Fibroblast of mammary gland (primary cell): ENCODE measurements at regions not wholly inside any gene's neighbourhood (a gene's known extent, or its start where the extent isn't known, plus 50 kb on each side); places are given as distances from the start of the nearest gene placed in this dataset.

Experiments
- DNase-seq: peaks from one replicate; pipeline ENCODE4 v3.0.0-alpha.2; 2010; ENCODE audit warnings: low read depth
- H3K4me3 ChIP-seq: 2 replicates; pipeline ENCODE4 v1.5.1; 2011; ENCODE audit warnings: low read depth, mild to moderate bottlenecking, low read length, moderate library complexity; ENCODE audit not compliant: control insufficient read depth
- TF ChIP-seq, protein P1 (sequence below): conservative IDR thresholded peaks from 2 replicates; pipeline ENCODE4 v1.5.1; 2011; ENCODE audit warnings: low read depth, low read length, inconsistent platforms; ENCODE audit not compliant: control insufficient read depth, insufficient read depth

DNA sequence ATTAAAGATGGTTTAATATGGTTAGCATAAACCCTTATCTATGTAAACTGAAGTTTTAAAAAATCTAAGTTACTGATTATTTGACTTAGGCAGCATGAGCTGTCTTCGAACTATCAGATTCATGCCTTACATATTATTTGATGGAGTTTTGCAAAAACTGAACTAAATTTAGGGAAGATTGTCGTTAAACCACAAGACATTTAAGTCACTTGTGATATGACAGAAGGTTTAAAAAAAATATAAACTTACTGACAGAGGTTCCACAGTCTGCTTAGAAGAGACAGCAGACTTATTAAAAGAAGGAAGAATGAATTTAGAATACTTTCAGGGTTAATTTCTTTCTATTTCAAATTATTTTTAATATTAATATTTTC is 110.9 kb upstream of the FRY start:
- no peak overlapping the region for H3K4me3 ChIP-seq
- TF ChIP-seq, protein P1, sequence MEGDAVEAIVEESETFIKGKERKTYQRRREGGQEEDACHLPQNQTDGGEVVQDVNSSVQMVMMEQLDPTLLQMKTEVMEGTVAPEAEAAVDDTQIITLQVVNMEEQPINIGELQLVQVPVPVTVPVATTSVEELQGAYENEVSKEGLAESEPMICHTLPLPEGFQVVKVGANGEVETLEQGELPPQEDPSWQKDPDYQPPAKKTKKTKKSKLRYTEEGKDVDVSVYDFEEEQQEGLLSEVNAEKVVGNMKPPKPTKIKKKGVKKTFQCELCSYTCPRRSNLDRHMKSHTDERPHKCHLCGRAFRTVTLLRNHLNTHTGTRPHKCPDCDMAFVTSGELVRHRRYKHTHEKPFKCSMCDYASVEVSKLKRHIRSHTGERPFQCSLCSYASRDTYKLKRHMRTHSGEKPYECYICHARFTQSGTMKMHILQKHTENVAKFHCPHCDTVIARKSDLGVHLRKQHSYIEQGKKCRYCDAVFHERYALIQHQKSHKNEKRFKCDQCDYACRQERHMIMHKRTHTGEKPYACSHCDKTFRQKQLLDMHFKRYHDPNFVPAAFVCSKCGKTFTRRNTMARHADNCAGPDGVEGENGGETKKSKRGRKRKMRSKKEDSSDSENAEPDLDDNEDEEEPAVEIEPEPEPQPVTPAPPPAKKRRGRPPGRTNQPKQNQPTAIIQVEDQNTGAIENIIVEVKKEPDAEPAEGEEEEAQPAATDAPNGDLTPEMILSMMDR: no peak
- DNase-seq: no peak

DNA sequence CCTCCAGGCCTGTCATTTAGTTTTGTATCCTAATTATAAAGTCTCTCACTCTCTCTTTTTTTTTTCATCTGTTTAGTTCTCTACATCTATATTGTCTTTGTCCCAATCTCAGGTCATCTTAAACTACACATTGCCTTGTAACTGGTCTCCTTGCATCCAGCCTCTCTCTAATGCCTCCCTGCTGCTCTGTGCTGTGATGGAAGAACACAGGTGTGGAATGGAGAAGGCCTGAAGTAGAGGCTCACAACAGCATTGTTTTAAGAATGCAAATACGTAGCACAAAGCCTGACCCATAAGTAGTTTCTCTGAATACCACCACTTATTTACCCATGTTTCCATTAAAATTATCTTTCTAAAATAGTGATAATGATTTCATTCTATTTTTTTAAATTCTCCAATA is 108.8 kb upstream of the FRY start:
- TF ChIP-seq, protein P1: no peak
- H3K4me3 ChIP-seq: no peak overlapping the region
- DNase-seq: no peak

DNA sequence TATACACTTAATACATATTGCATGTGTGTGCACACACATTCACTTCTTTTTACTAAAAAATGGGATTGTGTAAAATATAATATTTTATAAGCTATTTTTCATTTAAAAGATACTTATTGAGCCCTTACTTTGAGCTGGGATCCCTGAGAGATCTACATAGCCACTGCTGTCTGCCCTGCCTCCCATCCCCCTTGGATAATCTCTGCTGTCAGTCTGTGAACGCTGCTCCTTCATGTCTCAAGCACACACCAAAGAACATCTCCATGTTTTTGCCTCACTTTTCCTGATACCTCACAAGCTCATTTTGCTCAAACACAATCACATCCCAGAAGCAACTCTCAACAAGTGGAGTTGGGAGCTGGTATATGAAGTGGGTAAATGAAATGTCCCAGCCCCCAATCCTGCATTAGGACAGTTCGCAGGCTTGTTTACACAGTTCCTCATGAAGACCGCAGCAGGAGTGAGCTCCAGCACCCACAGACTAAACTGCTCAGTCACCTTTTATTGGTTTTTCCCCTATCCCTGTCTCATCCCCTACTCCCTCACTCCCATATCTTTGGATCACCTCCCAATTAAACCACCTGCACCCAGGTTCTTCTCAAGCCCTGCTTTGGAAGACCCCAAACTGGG is 108.3 kb upstream of the FRY start:
- no peak for DNase-seq
- TF ChIP-seq, protein P1: no peak
- H3K4me3 ChIP-seq: no peak overlapping the region

DNA sequence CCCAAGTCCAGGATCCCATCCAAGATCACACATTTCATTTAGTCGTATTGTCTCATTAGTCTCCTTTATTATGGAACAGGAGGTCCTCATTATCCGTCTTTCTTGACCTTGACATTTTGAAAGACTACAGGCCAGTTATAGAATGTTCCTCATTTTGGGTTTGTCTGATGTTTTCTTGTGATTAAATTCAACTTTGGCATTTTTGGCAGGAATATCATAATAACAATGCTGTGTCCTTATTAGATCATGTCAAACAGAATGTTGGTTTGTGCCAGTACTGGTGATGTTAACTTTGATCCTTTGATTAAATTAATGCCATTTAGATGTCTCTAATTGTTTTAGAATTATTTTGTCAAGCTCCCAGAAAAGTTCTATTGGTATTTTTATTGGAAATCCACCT is 106.5 kb upstream of the FRY start:
- no peak for DNase-seq
- no peak overlapping the region for H3K4me3 ChIP-seq
- TF ChIP-seq, protein P1: no peak

DNA sequence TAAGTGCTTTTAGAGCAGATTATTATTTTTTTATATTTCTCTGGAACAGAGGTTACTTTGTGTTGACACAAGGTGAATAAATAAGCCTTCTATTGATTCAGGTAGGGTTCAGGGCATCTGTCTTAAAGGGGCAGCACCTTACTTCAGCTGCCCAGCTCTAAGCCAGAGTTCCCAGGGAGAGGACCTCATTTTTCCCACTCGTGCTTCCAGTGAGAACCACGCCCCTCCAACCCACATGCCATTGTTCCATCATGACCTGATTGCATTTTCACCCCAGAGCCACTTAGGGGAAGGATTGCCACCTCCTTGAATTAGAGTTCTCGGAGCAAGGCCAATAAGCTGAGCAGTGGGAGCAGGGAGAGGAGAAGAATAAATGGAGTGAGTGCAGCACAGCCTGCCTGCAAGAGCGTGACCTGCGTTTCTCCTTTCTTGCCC is 104.3 kb upstream of the FRY start:
- TF ChIP-seq, protein P1: no peak
- no peak overlapping the region for H3K4me3 ChIP-seq
- no peak for DNase-seq

DNA sequence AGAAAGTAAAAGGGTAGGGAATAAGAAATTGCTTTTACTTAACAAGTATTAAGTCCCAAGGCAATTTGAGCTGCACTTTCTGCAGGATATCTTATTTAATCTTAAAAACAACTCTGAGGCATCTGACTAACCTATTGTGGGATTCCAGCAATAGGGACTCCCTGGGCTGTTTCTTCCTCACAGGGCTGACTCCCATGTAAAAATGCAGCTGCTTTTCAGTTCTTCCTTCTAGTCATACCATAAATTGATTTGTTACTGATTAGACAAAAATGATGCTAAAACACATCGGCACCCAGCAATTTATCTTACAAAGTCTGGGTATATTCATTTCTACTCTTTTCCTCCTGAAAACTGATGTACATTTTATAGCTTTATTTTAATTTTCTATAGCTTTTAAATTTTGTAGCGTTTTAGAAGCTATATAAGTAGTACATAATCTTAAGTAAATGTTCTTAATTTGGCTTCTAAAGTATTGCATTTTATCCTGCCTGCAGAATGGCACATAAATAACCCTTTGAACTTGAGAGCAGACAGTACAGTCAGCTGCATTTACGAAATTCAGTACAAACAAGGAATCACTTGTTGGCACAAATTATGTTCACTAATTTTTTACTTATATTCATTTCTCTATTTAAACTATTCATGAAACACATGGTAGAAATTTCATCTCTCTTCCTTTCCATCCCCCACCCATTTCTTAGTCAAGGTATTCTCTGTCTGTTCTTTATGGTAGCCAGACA is 102.4 kb upstream of the FRY start:
- no peak for DNase-seq
- TF ChIP-seq, protein P1: no peak
- H3K4me3 ChIP-seq: no peak overlapping the region
